ACHN (cell line): ENCODE measurements at regions not wholly inside any gene's neighbourhood (a gene's known extent, or its start where the extent isn't known, plus 50 kb on each side); places are given as distances from the start of the nearest gene placed in this dataset.

ENCODE experiments used
- DNase-seq: peaks from one replicate; pipeline ENCODE4 v3.0.0-alpha.2; 2015
- in situ Hi-C: cut with HindIII; loops from 2 replicates; pipeline ENCODE4 v1.10.0; 2017; ENCODE audit warnings: low sequenced_read_pairs, low pct_ligation_motif_present, low pct_unique_long_range_greater_than_20kb

GRCh38 chr4:164524789-164525188 lies 229.1 kb upstream of the SMIM31 start:
- in situ Hi-C loops: no loop called here
- no peak for DNase-seq

- no peak for DNase-seq
- in situ Hi-C loops: no loop called here
Observed at GRCh38 chr4:164526933-164527583, 226.9 kb upstream of the SMIM31 start.

- DNase-seq: no peak
- in situ Hi-C loops: no loop called here
Observed at GRCh38 chr4:164529058-164529457, 224.9 kb upstream of the SMIM31 start.

GRCh38 chr4:164529486-164529885 lies 224.4 kb upstream of the SMIM31 start:
- in situ Hi-C loops: no loop called here
- DNase-seq: no peak

GRCh38 chr4:164531336-164531735 lies 222.6 kb upstream of the SMIM31 start:
- DNase-seq: no peak
- in situ Hi-C loops: no loop called here

GRCh38 chr4:164536814-164537213 lies 217.1 kb upstream of the SMIM31 start:
- DNase-seq: peak; percentile 37
- in situ Hi-C loops: no loop called here

- in situ Hi-C loops: no loop called here
- DNase-seq: no peak
Observed at GRCh38 chr4:164538097-164538496, 215.8 kb upstream of the SMIM31 start.

- in situ Hi-C loops: no loop called here
- DNase-seq: no peak
Observed at GRCh38 chr4:164540987-164541386, 212.9 kb upstream of the SMIM31 start.

GRCh38 chr4:164542431-164542830 lies 211.5 kb upstream of the SMIM31 start:
- DNase-seq: no peak
- in situ Hi-C loops: no loop called here

- DNase-seq: no peak
- in situ Hi-C loops: no loop called here
Observed at GRCh38 chr4:164550989-164551712, 202.8 kb upstream of the SMIM31 start.

- no peak for DNase-seq
- in situ Hi-C loops: no loop called here
Observed at GRCh38 chr4:164551713-164552040, 202.3 kb upstream of the SMIM31 start.

GRCh38 chr4:164571593-164572390 lies 182.1 kb upstream of the SMIM31 start:
- in situ Hi-C loops: no loop called here
- peak; percentile 30 for DNase-seq

- in situ Hi-C loops: no loop called here
- DNase-seq: peak; percentile 69
Observed at GRCh38 chr4:164572877-164573279, 181.1 kb upstream of the SMIM31 start.

GRCh38 chr4:164575861-164576260 lies 178.1 kb upstream of the SMIM31 start:
- DNase-seq: no peak
- in situ Hi-C loops: no loop called here

GRCh38 chr4:164579270-164579942 lies 174.5 kb upstream of the SMIM31 start:
- in situ Hi-C loops: no loop called here
- DNase-seq: no peak

- in situ Hi-C loops: no loop called here
- no peak for DNase-seq
Observed at GRCh38 chr4:164591666-164592065, 162.3 kb upstream of the SMIM31 start.

- in situ Hi-C loops: no loop called here
- DNase-seq: no peak
Observed at GRCh38 chr4:164595751-164596150, 158.2 kb upstream of the SMIM31 start.

- in situ Hi-C loops: no loop called here
- no peak for DNase-seq
Observed at GRCh38 chr4:164596318-164596878, 157.5 kb upstream of the SMIM31 start.

- in situ Hi-C loops: no loop called here
- no peak for DNase-seq
Observed at GRCh38 chr4:164596927-164597326, 157.0 kb upstream of the SMIM31 start.
